Neural cell (in vitro differentiated cells): ENCODE measurements at regions not wholly inside any gene's neighbourhood (a gene's known extent, or its start where the extent isn't known, plus 50 kb on each side); places are given as distances from the start of the nearest gene placed in this dataset.

Experiments
- H2AFZ ChIP-seq: fragments of 200-600, 300-800 bp; sonication (generic), shearing (Covaris generic); 2 replicates; pipeline ENCODE4 v1.6.0; 2014; ENCODE audit warnings: low read depth, mild to moderate bottlenecking, antibody characterized with exemption, low read length, moderate library complexity
- H3F3A ChIP-seq: fragments of 200-600 bp; shearing (Covaris generic); 2 replicates; pipeline ENCODE4 v1.6.1; 2016; ENCODE audit warnings: mild to moderate bottlenecking, moderate library complexity, mixed read lengths, antibody characterized with exemption, low read length; ENCODE audit not compliant: insufficient read depth, poor library complexity, severe bottlenecking
- H3K27ac ChIP-seq: fragments of 200-600, 300-800 bp; sonication (generic), shearing (Covaris generic); 2 replicates; pipeline ENCODE4 v1.5.1; 2014; ENCODE audit warnings: mild to moderate bottlenecking, low read length, moderate library complexity
- H3K27me3 ChIP-seq: fragments of 300-800, 200-600 bp; sonication (generic), shearing (Covaris generic); 2 replicates; pipeline ENCODE4 v1.6.0; 2014; ENCODE audit warnings: mild to moderate bottlenecking, low read depth, low read length, moderate library complexity; ENCODE audit not compliant: insufficient read depth
- H3K36me3 ChIP-seq: fragments of 300-800, 200-600 bp; sonication (generic), shearing (Covaris generic); 2 replicates; pipeline ENCODE4 v1.5.1; 2014; ENCODE audit warnings: mild to moderate bottlenecking, antibody characterized with exemption, low read length, moderate library complexity; ENCODE audit not compliant: insufficient read depth
- H3K4me2 ChIP-seq: fragments of 300-800, 200-600 bp; sonication (generic), shearing (Covaris generic); 2 replicates; pipeline ENCODE4 v1.6.0; 2014; ENCODE audit warnings: mild to moderate bottlenecking, low read length
- H3K4me3 ChIP-seq: fragments of 300-800, 200-600 bp; sonication (generic), shearing (Covaris generic); 2 replicates; pipeline ENCODE4 v1.5.1; 2014; ENCODE audit warnings: mild to moderate bottlenecking, low read length, moderate library complexity
- H3K79me2 ChIP-seq: fragments of 200-600 bp; shearing (Covaris generic); replicated peaks from 2 replicates; pipeline ENCODE4 v1.6.0; 2014; ENCODE audit warnings: mild to moderate bottlenecking, low read length, moderate library complexity; ENCODE audit not compliant: insufficient read depth
- H3K9ac ChIP-seq: fragments of 300-800, 200-600 bp; sonication (generic), shearing (Covaris generic); 2 replicates; pipeline ENCODE4 v1.6.1; 2016; ENCODE audit warnings: mild to moderate bottlenecking, low read length, mixed read lengths
- H3K9me2 ChIP-seq: fragments of 200-600 bp; shearing (Covaris generic); 2 replicates; pipeline ENCODE4 v1.6.1; 2016; ENCODE audit warnings: mild to moderate bottlenecking, low read length, mixed read lengths; ENCODE audit not compliant: insufficient read depth
- H3K9me3 ChIP-seq: fragments of 200-600, 300-800 bp; sonication (generic), shearing (Covaris generic); 2 replicates; pipeline ENCODE4 v1.6.1; 2016; ENCODE audit warnings: mild to moderate bottlenecking, mixed run types, low read length, moderate library complexity, mixed read lengths
- H4K20me1 ChIP-seq: fragments of 200-600 bp; shearing (Covaris generic); 2 replicates; pipeline ENCODE4 v1.6.1; 2016; ENCODE audit warnings: mild to moderate bottlenecking, mixed run types; ENCODE audit not compliant: insufficient read depth
- CTCF ChIP-seq: fragments of 450-650 bp; IDR thresholded peaks from 2 replicates; pipeline ENCODE4 v1.5.1; 2014; ENCODE audit warnings: antibody characterized with exemption, mild to moderate bottlenecking, moderate library complexity; ENCODE audit not compliant: poor library complexity, severe bottlenecking
- EP300 ChIP-seq: fragments of 450-650 bp; conservative IDR thresholded peaks from 2 replicates; pipeline ENCODE4 v1.6.1; 2014; ENCODE audit warnings: antibody characterized with exemption, mild to moderate bottlenecking, moderate library complexity; ENCODE audit not compliant: poor library complexity, severe bottlenecking
- EZH2 ChIP-seq: fragments of 200-600, 300-800 bp; shearing (Covaris generic), sonication (generic); IDR thresholded peaks from 2 replicates; pipeline ENCODE4 v1.6.1; 2014; ENCODE audit warnings: antibody characterized with exemption, low read length, borderline replicate concordance, mild to moderate bottlenecking; ENCODE audit not compliant: insufficient read depth, poor library complexity, severe bottlenecking
- MXI1 ChIP-seq: fragments of 450-650 bp; conservative IDR thresholded peaks from 2 replicates; pipeline ENCODE4 v1.6.1; 2014; ENCODE audit warnings: antibody characterized with exemption, mild to moderate bottlenecking; ENCODE audit not compliant: poor library complexity, severe bottlenecking
- POLR2AphosphoS5 ChIP-seq: IDR thresholded peaks from 2 replicates; pipeline ENCODE4 v1.6.1; 2012
- RAD21 ChIP-seq: fragments of 450-650 bp; conservative IDR thresholded peaks from 2 replicates; pipeline ENCODE4 v1.6.1; 2014; ENCODE audit warnings: antibody characterized with exemption, mild to moderate bottlenecking, moderate library complexity
- REST ChIP-seq: IDR thresholded peaks from 2 replicates; pipeline ENCODE4 v1.6.1; 2012; ENCODE audit warnings: borderline replicate concordance
- SMC3 ChIP-seq: fragments of 450-650 bp; conservative IDR thresholded peaks from 2 replicates; pipeline ENCODE4 v1.6.1; 2014; ENCODE audit warnings: antibody characterized with exemption, mild to moderate bottlenecking, moderate library complexity; ENCODE audit not compliant: poor library complexity
- TAF1 ChIP-seq: IDR thresholded peaks from 2 replicates; pipeline ENCODE4 v1.6.1; 2012; ENCODE audit warnings: low read depth

GRCh38 chr11:90556026-90556425, 333.2 kb upstream of the CHORDC1 start:
- no peaks in the 10 kb centered on the region for H3K36me3 ChIP-seq
- no peak overlapping the region for H3K4me3 ChIP-seq
- H3K9me3 ChIP-seq = no peaks in the 10 kb centered on the region
- H4K20me1 ChIP-seq = no peaks in the 10 kb centered on the region
- H3F3A ChIP-seq = no peaks in the 10 kb centered on the region
- no peak overlapping the region for H3K27ac ChIP-seq
- H3K79me2 ChIP-seq = no peaks in the 10 kb centered on the region
- no peak overlapping the region for H2AFZ ChIP-seq
- no peak for TF ChIP-seq POLR2AphosphoS5
- TF ChIP-seq EP300 = no peak
- no peak for TF ChIP-seq MXI1
- no peak for TF ChIP-seq RAD21
- TF ChIP-seq EZH2 = no peak
- TF ChIP-seq SMC3 = no peak
- TF ChIP-seq CTCF = no peak
- TF ChIP-seq REST = no peak
- TF ChIP-seq TAF1 = no peak
- no peak overlapping the region for H3K4me2 ChIP-seq
- H3K9ac ChIP-seq = no peak overlapping the region
- no peaks in the 10 kb centered on the region for H3K9me2 ChIP-seq
- no peaks in the 10 kb centered on the region for H3K27me3 ChIP-seq

- TF ChIP-seq EP300 (no peak), CTCF (no peak), REST (no peak), POLR2AphosphoS5 (no peak), SMC3 (no peak), RAD21 (no peak), TAF1 (no peak), MXI1 (no peak), EZH2 (no peak)
- H3K27me3 ChIP-seq = no peaks in the 10 kb centered on the region
- no peaks in the 10 kb centered on the region for H3F3A ChIP-seq
- H3K4me2 ChIP-seq = no peak overlapping the region
- no peak overlapping the region for H3K9ac ChIP-seq
- no peak overlapping the region for H3K4me3 ChIP-seq
- H3K9me3 ChIP-seq = no peaks in the 10 kb centered on the region
- no peaks in the 10 kb centered on the region for H4K20me1 ChIP-seq
- no peaks in the 10 kb centered on the region for H3K36me3 ChIP-seq
- no peaks in the 10 kb centered on the region for H3K9me2 ChIP-seq
- H2AFZ ChIP-seq = no peak overlapping the region
- no peak overlapping the region for H3K27ac ChIP-seq
- no peaks in the 10 kb centered on the region for H3K79me2 ChIP-seq
Measured at GRCh38 chr11:90555477-90555876, 332.6 kb upstream of the CHORDC1 start.
